SH-SY5Y (cell line): ENCODE measurements at regions not wholly inside any gene's neighbourhood (a gene's known extent, or its start where the extent isn't known, plus 50 kb on each side); places are given as distances from the start of the nearest gene placed in this dataset.

Source experiments
- GATA2 ChIP-seq: IDR thresholded peaks from 2 replicates; pipeline ENCODE4 v1.6.1; 2011; ENCODE audit warnings: mild to moderate bottlenecking, low read depth, low read length
- GATA3 ChIP-seq: IDR thresholded peaks from 2 replicates; pipeline ENCODE4 v1.6.1; 2011; ENCODE audit warnings: low read depth, mild to moderate bottlenecking, low read length, moderate library complexity

DNA sequence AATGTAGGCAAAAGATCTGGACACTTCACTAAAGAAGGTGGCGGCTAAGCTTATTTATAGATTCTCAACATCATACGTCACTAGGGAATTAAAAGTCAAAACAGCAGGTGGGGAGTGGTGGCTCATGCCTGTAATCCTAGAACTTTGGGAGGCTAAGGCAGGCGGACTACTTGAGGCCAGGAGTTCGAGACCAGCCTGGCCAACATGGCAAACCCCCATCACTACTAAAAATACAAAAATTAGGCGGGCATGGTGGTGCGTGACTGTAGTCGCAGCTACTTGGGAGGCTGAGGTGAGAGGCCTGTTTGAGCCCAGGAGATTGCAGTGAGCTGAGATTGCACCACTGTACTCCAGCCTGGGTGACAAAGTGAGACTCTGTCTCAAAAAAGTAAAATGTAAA lies 74.6 kb downstream of the GPX5 start:
- TF ChIP-seq GATA2 (no peak), GATA3 (no peak)
